ENCODE measurements at regions not wholly inside any gene's neighbourhood (a gene's known extent, or its start where the extent isn't known, plus 50 kb on each side); places are given as distances from the start of the nearest gene placed in this dataset.

GRCh38 chr5:169389318-169389717 is 88.4 kb upstream of the SLIT3 start:
- TF ChIP-seq PBX2 (CRISPR knock-in tag; IDR thresholded peaks at IDR 0.05; ENCODE audit: low read depth) = no peak
- TF ChIP-seq PBX2 (tag; conservative IDR thresholded peaks at IDR 0.05; ENCODE audit: low read depth) = no peak
- no peak for TF ChIP-seq ZBTB34 (CRISPR knock-in tag; IDR thresholded peaks at IDR 0.05)
- no peak for TF ChIP-seq FOXM1 (IDR thresholded peaks at IDR 0.05; ENCODE audit: low read depth)
- no peak for TF ChIP-seq FOXM1 (CRISPR knock-in tag; IDR thresholded peaks at IDR 0.05; ENCODE audit: low read depth)
- no peak for TF ChIP-seq CCAR2 (IDR thresholded peaks at IDR 0.05; ENCODE audit: low read depth, low read length)
- in situ Hi-C loops (cut with MboI) (no loop called here), intact Hi-C loops (cut with micrococcal nuclease) (no loop called here)
- POLR2A ChIA-PET = no interaction called here
- H3K4me1 ChIP-seq (replicated peaks in 1 of 2; ENCODE audit: control insufficient read depth in 2 of 2, insufficient read depth in 2 of 2, low read length in 2 of 2) = no peaks in the 10 kb centered on the region
- no peaks in the 10 kb centered on the region for H3K27me3 ChIP-seq (ENCODE audit: control insufficient read depth in 2 of 2, insufficient read depth in 2 of 2, low read length in 2 of 2)
- H3K79me2 ChIP-seq (ENCODE audit: control insufficient read depth, insufficient read depth, low read length) = no peaks in the 10 kb centered on the region
- no peak overlapping the region for H3K9ac ChIP-seq (ENCODE audit: insufficient read depth in 1 of 2, low read depth in 2 of 2, low read length in 2 of 2)
- H4K20me1 ChIP-seq (replicated peaks; ENCODE audit: control insufficient read depth, insufficient read depth, low read length) = no peaks in the 10 kb centered on the region
- no peaks in the 10 kb centered on the region for H3K36me3 ChIP-seq (ENCODE audit: control insufficient read depth, insufficient read depth, low read length)
- H3K4me3 ChIP-seq = no peak overlapping the region
- H3K9me3 ChIP-seq (replicated peaks; ENCODE audit: control insufficient read depth, insufficient read depth, low read depth, low read length) = no peaks in the 10 kb centered on the region
- WGBS (ENCODE audit: insufficient coverage, low coverage, missing lambda C conversion rate) = 1% methylated on average over 6 of the region's 6 CpGs
- no peak overlapping the region for H3K4me2 ChIP-seq (ENCODE audit: insufficient read depth, low read length)
- H3K9me1 ChIP-seq (ENCODE audit: control insufficient read depth, insufficient read depth, low read length) = no peaks in the 10 kb centered on the region
- H3K27ac ChIP-seq (ENCODE audit: extremely low read depth, low read depth, low read length) = no peak overlapping the region
- no peak for DNase-seq (ENCODE audit: extremely low read depth in 1 of 4, low spot score in 3 of 4)
- no peak for ATAC-seq
- no peak overlapping the region for H2AFZ ChIP-seq (ENCODE audit: low read depth, low read length)
- FAIRE-seq = no peak
- CTCF ChIA-PET (ENCODE audit: low intra/inter-chr PET ratio) = no interaction called here
- no TSS peak for BruUV-seq (replicated peaks)

Measured in K562 (cell line).